ENCODE measurements at regions not wholly inside any gene's neighbourhood (a gene's known extent, or its start where the extent isn't known, plus 50 kb on each side); places are given as distances from the start of the nearest gene placed in this dataset.
"Not testable (repeated sequence)": the region's sequence is repeated elsewhere in the genome, so short reads cannot be mapped to it uniquely, and the experiment has no call there.

DNA sequence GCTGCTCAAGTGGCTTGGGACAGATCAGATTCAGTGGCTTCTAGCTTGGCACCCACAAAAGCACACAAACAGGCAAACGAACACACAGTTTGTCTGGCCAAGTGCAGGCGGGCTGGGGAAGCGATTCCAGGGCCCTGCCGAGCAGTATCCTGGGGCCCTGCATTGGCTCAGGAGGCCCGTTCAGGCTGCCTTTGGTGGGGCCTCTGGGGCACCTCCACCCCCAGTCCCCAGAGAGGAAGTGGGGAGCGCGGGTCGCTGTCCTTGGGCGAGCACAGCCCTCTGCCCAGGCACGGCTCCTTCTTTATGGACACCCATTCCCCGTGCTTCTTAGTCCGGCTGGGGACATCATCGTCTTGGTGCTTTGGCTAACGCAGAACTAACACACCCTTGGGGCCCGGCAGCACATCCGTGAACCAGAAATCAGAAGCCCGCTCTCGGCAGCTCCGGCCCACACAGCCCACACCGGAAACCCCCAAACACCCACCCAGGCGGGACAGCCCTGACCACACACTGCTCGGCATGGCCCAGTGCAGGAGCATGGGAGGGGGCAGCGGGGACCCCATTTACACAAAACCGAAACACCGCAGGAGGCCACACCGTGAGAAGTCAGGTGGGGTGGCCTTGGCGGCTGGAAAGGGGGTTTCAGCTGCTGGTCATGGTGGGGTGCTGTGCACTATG lies 4364.5 kb upstream of the TPTE start:
- not testable (repeated sequence) for H3K27ac Mint-ChIP-seq; H3K4me3 Mint-ChIP-seq; H3K4me1 Mint-ChIP-seq; H3K9me3 Mint-ChIP-seq; H3K36me3 Mint-ChIP-seq; DNase-seq (ENCODE audit: low spot score in 2 of 2); H3K27me3 Mint-ChIP-seq
- peak; percentile 22 for ATAC-seq (ENCODE audit: low read depth)

DNA sequence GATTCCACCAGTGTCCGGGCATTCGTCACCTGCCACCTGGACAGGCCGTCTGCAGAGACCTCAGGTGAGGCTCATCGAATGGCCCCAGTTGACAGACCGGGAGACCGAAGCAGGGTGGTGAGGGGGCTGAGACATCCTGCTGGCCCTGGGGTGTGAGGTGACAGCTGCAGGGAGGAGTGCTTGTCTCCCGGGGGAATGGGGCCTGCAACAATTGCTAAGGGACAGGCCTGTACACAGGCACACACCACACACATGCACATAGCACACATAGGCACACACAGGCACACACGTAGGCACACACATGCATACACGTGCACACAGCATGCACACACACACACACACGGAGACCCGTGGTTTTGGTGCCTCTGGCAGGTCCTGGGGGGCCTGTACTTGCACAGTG lies 4363.9 kb upstream of the TPTE start:
- H3K27me3 Mint-ChIP-seq; H3K27ac Mint-ChIP-seq; H3K36me3 Mint-ChIP-seq; H3K9me3 Mint-ChIP-seq; H3K4me3 Mint-ChIP-seq; DNase-seq (ENCODE audit: low spot score in 2 of 2); H3K4me1 Mint-ChIP-seq: not testable (repeated sequence)
- peak; percentile 4 for ATAC-seq (ENCODE audit: low read depth)

DNA sequence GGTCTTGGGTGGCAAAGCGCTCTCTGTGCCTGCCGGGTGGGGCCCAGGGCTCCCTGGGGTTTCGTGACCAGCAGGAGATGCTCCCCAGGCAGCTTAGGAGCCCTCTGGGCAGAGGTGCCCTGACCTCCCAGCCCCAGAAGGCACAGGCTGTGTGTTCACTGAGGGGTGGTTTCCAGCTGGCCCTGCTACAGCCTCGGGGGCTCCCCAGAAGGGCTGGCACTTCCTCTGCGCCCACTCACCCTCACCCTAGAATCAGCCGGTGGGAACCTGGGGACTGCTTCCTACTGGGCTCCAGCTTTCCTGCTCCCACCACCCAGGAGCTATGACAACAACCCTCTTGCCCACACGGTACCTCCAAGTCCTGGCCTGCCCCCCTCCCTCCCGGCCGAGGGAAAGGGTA lies 4363.2 kb upstream of the TPTE start:
- not testable (repeated sequence) for H3K27ac Mint-ChIP-seq, H3K4me1 Mint-ChIP-seq, H3K9me3 Mint-ChIP-seq, H3K27me3 Mint-ChIP-seq, H3K4me3 Mint-ChIP-seq, H3K36me3 Mint-ChIP-seq
- DNase-seq (ENCODE audit: low spot score in 2 of 2): peak in 1 of 2 donors; percentile 10
- ATAC-seq (ENCODE audit: low read depth): peak; percentile 33

Data from memory B cell (primary cell).